Left ventricle myocardium superior (tissue), 1 donor: ENCODE measurements at regions not wholly inside any gene's neighbourhood (a gene's known extent, or its start where the extent isn't known, plus 50 kb on each side); places are given as distances from the start of the nearest gene placed in this dataset.

ENCODE experiments used
- ATAC-seq: fragments of 200-7000 bp; cut with Tn5 transposase; one replicate; pipeline ENCODE4 v1.9.1; 2020; ENCODE audit warnings: mild to moderate bottlenecking, moderate library complexity
- DNase-seq: peaks from one replicate; pipeline ENCODE4 v3.0.0-alpha.2; 2020
- intact Hi-C: fragments of 100-400 bp; cut with micrococcal nuclease; formaldehyde crosslinking; loops from one replicate; pipeline ENCODE4 v1.11.0; 2022
- donor health status: DM: no; HTN: yes; CAD: no; lungs with severe emphysema.

DNA sequence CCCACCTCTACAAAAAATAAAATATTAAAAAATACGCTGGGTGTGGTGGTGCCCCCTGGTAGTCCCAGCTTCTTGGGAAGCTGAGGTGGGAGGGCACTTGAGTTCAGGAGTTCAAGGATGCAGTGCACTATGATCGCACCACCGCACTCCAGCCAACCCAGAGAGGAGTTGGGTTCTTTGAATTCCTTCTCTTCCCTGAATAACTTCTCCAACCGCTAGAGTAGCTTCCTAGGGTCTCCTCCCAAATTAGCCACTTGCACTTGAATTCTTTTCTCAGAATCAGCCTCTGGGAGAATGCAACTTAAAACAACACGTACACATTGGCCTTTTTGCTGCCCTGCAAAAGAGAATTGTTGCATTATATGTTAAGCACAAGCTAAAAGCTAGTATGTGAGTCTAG, 272.5 kb downstream of the ABHD5 start:
- no peak for DNase-seq
- intact Hi-C loops: no loop called here
- no peak for ATAC-seq

DNA sequence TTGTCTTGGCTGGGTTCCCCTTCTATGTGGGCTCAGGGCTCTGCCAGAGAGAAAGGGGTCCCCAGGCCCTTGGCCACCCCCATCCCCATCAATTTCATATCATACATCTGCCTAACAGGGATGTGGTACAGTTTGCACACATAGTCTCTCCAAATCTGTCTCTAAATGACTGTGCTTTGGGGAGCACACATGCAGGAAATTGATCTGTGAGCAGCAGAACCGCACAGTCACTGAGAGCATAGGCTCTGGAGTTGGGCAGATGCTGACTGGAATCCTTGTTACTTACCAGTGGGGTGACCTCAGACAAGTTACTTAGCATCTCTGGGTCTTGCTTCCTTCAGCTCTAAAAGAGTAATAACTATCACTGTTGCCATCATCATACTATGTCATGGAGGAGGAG, 273.9 kb downstream of the ABHD5 start:
- DNase-seq (no peak), ATAC-seq (no peak)
- intact Hi-C loops: no loop called here

- ATAC-seq: no peak
- DNase-seq: no peak
- intact Hi-C loops: no loop called here
Measured at GRCh38 chr3:43965656-43966055, 274.9 kb downstream of the ABHD5 start.

GRCh38 chr3:43966126-43966525, 275.4 kb downstream of the ABHD5 start:
- ATAC-seq: no peak
- intact Hi-C loops: no loop called here

GRCh38 chr3:43966530-43966929, 275.2 kb upstream of the TOPAZ1 start:
- no peak for DNase-seq
- intact Hi-C loops: no loop called here
- no peak for ATAC-seq

More at GRCh38 chr3:43966126-43966525, 275.4 kb downstream of the ABHD5 start:
- no peak for DNase-seq

DNA sequence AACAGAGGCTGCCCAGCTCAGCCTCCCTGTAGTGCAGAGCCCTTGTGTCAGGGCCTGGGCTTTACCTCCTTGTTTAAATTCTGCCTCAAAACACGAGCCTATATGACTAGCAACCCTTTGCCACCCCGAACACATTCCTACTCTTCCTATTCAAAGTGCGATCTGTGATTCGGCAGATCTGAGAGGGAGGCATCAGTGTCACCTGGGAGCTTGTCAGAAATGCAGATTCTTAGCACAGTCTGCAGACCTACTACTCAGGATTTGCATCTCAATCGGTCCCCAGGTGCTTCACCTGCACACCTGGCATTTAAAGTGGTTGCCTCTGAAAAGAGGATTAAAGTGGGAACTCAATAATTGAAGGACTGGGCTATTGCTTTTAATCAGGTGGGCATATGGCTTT, 273.2 kb upstream of the TOPAZ1 start:
- ATAC-seq: no peak
- intact Hi-C loops: no loop called here

GRCh38 chr3:43969944-43970343, 271.7 kb upstream of the TOPAZ1 start:
- ATAC-seq (no peak), DNase-seq (no peak)
- intact Hi-C loops: no loop called here

More for the DNA sequence above, 273.2 kb upstream of the TOPAZ1 start:
- DNase-seq: no peak

GRCh38 chr3:43970351-43970750, 271.3 kb upstream of the TOPAZ1 start:
- no peak for ATAC-seq
- DNase-seq: no peak

DNA sequence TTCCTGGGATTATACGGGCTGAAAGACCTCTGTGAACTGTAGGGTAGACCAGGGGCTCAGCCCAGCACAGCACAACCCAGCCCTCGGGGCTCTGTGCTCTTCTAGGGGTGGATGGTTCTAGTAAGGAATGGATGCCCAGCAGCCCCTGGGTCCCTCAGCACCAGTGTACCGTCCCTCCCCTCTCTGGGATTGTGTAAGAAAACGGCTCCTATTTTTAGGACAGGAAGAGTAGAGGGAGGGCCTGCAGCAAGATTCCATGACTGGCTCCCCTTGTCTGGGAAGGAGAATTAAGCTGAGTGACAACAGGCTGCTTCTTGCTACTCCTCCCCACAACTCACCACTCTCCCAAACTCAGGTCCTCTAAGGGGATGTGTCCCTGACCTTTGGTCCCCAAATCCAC, 270.8 kb upstream of the TOPAZ1 start:
- intact Hi-C loops: no loop called here
- no peak for ATAC-seq
- DNase-seq: no peak

More at GRCh38 chr3:43970351-43970750, 271.3 kb upstream of the TOPAZ1 start:
- intact Hi-C loops: no loop called here

DNA sequence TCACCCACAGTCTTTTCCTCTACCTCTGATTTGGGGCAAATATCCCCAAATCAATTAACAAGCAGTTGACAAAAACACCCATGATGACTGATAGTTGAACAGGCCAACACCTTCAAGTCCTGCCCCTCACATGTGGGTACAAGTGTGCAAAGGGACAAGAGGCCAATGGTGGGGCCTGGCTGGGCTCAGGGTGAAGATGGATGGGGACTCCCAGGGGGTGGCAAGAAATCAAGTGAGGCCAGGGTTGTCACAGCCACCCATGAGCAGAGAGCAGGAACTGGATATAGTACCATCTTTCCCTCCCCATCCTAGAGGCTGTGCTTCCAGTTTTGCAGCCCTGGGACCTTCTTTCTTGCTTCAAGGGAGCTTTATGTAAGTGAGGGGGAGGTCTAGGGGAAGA, 270.2 kb upstream of the TOPAZ1 start:
- intact Hi-C loops: no loop called here
- no peak for ATAC-seq
- no peak for DNase-seq

- ATAC-seq: no peak
- intact Hi-C loops: no loop called here
- no peak for DNase-seq
Measured at GRCh38 chr3:43978708-43979107, 263.0 kb upstream of the TOPAZ1 start.

GRCh38 chr3:43979645-43980044, 262.0 kb upstream of the TOPAZ1 start:
- no peak for ATAC-seq
- intact Hi-C loops: no loop called here

GRCh38 chr3:43994657-43995546, 246.8 kb upstream of the TOPAZ1 start:
- intact Hi-C loops: no loop called here
- no peak for ATAC-seq
- no peak for DNase-seq

More at GRCh38 chr3:43979645-43980044, 262.0 kb upstream of the TOPAZ1 start:
- no peak for DNase-seq

- intact Hi-C loops: no loop called here
- ATAC-seq (no peak), DNase-seq (no peak)
Measured at GRCh38 chr3:43995547-43996378, 245.9 kb upstream of the TOPAZ1 start.

GRCh38 chr3:43996379-43997301, 245.0 kb upstream of the TOPAZ1 start:
- ATAC-seq: peak; percentile 46
- DNase-seq: no peak
- intact Hi-C loops: no loop called here

DNA sequence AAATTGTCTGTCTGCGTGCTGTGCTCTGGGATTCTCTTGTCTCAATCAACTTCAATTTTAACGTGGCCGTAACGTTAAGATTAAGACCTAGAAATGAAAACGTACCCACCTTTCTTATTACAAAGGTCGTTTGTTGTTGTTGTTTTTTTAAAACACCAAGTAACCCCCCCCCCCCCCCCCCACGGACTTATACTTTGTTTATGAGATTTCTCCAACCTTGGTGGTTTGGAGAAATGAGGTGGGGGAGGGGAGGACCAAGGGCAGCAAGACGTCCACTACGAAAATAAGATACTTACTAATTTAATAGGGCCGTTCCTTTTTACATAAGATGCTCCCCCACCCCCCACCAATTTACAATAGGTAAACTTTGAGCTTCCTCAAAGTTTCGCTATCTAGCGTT, 244.4 kb upstream of the TOPAZ1 start:
- DNase-seq (no peak), ATAC-seq (no peak)
- intact Hi-C loops: no loop called here

DNA sequence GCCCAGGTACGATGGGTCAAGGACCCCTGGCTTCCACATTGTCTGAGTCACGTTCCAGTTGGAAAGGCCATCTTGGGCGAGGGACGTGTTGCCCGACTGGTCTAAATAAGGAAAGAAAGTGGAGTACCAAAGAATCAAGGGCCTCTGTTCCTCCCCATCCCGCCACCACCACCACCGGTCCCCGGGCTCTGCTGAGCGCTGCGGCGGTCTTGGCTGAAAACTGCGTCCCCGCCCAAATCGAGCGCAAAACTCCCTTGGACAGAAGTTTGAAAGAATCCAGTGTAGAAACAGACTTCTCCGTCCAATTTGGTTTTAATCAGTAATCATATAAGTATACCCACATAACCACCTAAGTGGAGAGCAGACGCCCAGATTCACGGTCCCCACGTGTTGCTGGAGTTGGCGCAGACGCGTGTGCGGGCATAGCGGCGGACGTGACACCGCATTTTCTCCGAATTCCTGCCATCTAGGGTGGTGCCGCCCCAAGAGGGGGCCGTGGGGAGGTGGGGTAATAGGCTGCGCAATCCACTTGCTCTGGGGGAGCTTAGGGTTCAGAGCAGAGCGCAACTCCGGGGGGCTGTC, 243.8 kb upstream of the TOPAZ1 start:
- DNase-seq (no peak), ATAC-seq (no peak)
- intact Hi-C loops: no loop called here

DNA sequence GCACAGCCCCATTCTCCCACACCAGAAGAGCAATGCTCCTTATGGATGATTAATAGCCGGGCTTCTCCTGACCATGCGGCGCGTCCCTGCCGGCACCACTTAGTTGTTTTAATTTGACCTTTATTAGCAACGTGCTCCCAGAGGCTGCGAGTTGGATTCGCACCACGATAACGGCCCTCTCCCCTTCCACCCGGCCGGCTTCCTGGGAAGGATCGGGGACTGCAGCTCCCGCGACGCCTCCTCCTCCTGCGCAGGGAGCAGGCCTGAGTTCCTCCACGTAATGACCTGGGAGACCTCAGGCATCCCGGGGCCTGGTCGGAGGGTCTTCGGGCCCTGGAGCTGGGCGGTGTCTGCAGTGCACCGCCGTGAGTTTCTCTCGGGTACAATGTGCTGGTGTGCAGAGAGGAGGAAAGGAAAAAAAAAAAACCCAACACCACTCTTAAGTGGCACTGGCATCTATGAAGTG, 243.3 kb upstream of the TOPAZ1 start:
- intact Hi-C loops: no loop called here
- ATAC-seq: no peak
- no peak for DNase-seq
